ENCODE measurements at regions not wholly inside any gene's neighbourhood (a gene's known extent, or its start where the extent isn't known, plus 50 kb on each side); places are given as distances from the start of the nearest gene placed in this dataset.

DNA sequence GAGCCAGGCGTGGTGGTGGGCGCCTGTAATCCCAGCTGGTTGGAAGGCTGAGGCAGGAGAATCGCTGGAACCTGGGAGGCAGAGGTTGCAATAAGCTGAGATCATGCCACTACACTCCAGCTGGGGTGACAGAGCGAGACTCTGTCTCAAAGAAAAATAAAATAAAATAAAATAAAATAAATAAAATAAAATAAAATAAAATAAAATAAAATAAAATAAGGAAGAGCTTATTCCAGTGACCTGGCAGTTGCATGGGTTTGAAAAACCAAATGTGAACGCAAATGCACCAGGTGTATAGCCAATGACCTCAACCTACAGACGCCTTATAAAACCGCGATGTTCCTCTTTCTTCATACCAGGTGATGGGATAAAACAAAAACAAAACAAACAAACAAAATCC is 995.7 kb downstream of the TYW1 start:
- TF ChIP-seq POLR2A (IDR thresholded peaks at IDR 0.05): no peak
- TF ChIP-seq, protein P1, sequence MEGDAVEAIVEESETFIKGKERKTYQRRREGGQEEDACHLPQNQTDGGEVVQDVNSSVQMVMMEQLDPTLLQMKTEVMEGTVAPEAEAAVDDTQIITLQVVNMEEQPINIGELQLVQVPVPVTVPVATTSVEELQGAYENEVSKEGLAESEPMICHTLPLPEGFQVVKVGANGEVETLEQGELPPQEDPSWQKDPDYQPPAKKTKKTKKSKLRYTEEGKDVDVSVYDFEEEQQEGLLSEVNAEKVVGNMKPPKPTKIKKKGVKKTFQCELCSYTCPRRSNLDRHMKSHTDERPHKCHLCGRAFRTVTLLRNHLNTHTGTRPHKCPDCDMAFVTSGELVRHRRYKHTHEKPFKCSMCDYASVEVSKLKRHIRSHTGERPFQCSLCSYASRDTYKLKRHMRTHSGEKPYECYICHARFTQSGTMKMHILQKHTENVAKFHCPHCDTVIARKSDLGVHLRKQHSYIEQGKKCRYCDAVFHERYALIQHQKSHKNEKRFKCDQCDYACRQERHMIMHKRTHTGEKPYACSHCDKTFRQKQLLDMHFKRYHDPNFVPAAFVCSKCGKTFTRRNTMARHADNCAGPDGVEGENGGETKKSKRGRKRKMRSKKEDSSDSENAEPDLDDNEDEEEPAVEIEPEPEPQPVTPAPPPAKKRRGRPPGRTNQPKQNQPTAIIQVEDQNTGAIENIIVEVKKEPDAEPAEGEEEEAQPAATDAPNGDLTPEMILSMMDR (IDR thresholded peaks at IDR 0.05): no peak
- TF ChIP-seq EP300 (IDR thresholded peaks at IDR 0.05): no peak
- DNase-seq: no peak
- no peaks in the 10 kb centered on the region for H3K36me3 ChIP-seq
- H3K4me3 ChIP-seq: no peak overlapping the region
- 84 to 93% (median 90%) methylated on average over 8 of the region's 8 CpGs for WGBS, 3 donors
- no peak overlapping the region for H3K27ac ChIP-seq
- no peaks in the 10 kb centered on the region for H3K27me3 ChIP-seq
- H3K4me1 ChIP-seq (ENCODE audit: insufficient read depth): no peaks in the 10 kb centered on the region
- intact Hi-C loops (cut with DNase I): no loop called here
- no peaks in the 10 kb centered on the region for H3K9me3 ChIP-seq

- 90 to 95% (median 91%) methylated on average over 6 of the region's 6 CpGs for WGBS, 3 donors
- intact Hi-C loops (cut with DNase I): no loop called here
- TF ChIP-seq EP300 (IDR thresholded peaks at IDR 0.05) (no peak), POLR2A (IDR thresholded peaks at IDR 0.05) (no peak)
- TF ChIP-seq, protein P1 (IDR thresholded peaks at IDR 0.05): no peak
Observed at GRCh38 chr7:68005992-68006391, 1009.4 kb downstream of the TYW1 start.

DNA sequence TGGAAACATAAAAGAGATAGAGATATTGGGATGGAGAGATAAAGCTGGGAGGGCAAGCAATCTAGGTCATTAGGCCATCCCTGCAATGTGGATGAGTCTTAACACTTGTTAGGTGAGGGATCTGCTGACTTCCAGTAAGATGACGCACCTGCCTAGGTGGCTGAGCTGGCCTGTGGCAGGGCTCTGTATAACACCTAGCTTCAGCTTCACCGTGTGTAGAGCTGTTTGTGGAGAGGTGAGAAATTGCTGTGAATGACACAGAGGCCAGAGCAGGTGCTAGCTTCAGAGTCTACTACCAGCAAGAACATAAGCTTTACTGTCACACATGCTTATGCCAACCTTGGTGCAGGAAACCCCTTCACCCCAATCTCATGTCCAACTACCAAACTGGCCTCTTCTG is 1010.0 kb downstream of the TYW1 start:
- Histone ChIP-seq H3K4me1 (ENCODE audit: insufficient read depth) (no peaks in the 10 kb centered on the region), H3K27me3 (no peaks in the 10 kb centered on the region), H3K9me3 (no peaks in the 10 kb centered on the region), H3K27ac (no peak overlapping the region), H3K4me3 (no peak overlapping the region), H3K36me3 (no peaks in the 10 kb centered on the region)
- TF ChIP-seq, protein P1 (IDR thresholded peaks at IDR 0.05): no peak
- TF ChIP-seq POLR2A (IDR thresholded peaks at IDR 0.05) (no peak), EP300 (IDR thresholded peaks at IDR 0.05) (no peak)
- 80 to 87% (median 82%) methylated on average over 2 of the region's 2 CpGs for WGBS, 3 donors
- no peak for DNase-seq
- intact Hi-C loops (cut with DNase I): no loop called here

More at GRCh38 chr7:68005992-68006391, 1009.4 kb downstream of the TYW1 start:
- no peak for DNase-seq
- Histone ChIP-seq H3K36me3 (no peaks in the 10 kb centered on the region), H3K27ac (no peak overlapping the region), H3K4me3 (no peak overlapping the region), H3K9me3 (no peaks in the 10 kb centered on the region), H3K4me1 (ENCODE audit: insufficient read depth) (no peaks in the 10 kb centered on the region), H3K27me3 (no peaks in the 10 kb centered on the region)

DNA sequence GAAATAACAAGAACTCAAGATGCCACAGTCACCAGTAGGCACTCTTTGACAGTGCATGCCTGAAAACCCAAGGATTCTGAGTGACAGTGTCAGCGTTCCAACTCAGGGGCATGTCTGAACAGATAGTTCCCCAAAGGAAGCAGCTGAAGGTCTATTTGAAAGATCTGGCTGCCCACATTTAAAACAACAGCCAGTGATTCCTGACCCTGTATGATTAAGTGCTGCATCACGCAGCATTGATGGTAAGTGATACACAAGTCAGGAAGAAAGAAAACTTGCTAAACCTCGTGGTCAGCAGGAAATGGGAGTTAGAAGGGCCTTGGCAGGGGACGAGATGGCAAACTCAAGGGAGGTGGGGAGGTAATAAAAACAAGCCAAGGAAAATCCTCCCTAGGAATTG is 1013.1 kb downstream of the TYW1 start:
- no peak for DNase-seq
- Histone ChIP-seq H3K4me1 (ENCODE audit: insufficient read depth) (no peaks in the 10 kb centered on the region), H3K36me3 (no peaks in the 10 kb centered on the region), H3K9me3 (no peaks in the 10 kb centered on the region), H3K27me3 (no peaks in the 10 kb centered on the region), H3K27ac (no peak overlapping the region), H3K4me3 (no peak overlapping the region)
- TF ChIP-seq, protein P1 (IDR thresholded peaks at IDR 0.05): no peak
- no peak for TF ChIP-seq POLR2A (IDR thresholded peaks at IDR 0.05)
- TF ChIP-seq EP300 (IDR thresholded peaks at IDR 0.05): no peak
- WGBS, 3 donors: 37 to 43% (median 40%) methylated on average over 4 of the region's 4 CpGs
- intact Hi-C loops (cut with DNase I): no loop called here

All from ovary (tissue), 7 donors.